GM18502 (cell line): ENCODE measurements at regions not wholly inside any gene's neighbourhood (a gene's known extent, or its start where the extent isn't known, plus 50 kb on each side); places are given as distances from the start of the nearest gene placed in this dataset.
A peak's percentile ranks its signal among the peaks of the same experiment; 100 is the strongest.

Source experiments
- ATAC-seq: cut with Tn5 transposase; IDR thresholded peaks from one replicate; pipeline ENCODE4 v1.9.1; 2021; ENCODE audit warnings: mild to moderate bottlenecking; ENCODE audit not compliant: unreplicated experiment, poor library complexity

GRCh38 chr2:180343528-180344345, 336.6 kb upstream of the CWC22 start:
- no peak for ATAC-seq

DNA sequence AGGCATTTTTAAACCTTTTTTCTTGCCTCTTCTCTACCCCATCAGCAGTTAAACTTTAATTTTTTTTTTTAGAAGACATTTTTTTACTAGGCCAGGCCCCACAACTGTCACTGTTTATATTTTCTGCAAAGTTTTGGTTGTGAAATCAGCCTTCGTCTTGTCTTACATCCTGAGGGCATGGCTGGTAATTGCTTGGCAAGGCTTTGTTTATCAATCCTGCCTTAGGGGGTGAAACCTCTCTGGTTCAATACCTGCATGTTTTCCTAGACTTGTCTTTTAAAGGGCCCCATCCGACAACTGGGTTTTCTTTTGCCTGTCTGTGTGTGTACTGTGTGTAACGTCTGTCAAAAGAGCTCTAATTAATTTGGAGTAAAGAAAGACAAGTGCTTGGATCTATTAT, 330.0 kb upstream of the CWC22 start:
- ATAC-seq, result no peak

DNA sequence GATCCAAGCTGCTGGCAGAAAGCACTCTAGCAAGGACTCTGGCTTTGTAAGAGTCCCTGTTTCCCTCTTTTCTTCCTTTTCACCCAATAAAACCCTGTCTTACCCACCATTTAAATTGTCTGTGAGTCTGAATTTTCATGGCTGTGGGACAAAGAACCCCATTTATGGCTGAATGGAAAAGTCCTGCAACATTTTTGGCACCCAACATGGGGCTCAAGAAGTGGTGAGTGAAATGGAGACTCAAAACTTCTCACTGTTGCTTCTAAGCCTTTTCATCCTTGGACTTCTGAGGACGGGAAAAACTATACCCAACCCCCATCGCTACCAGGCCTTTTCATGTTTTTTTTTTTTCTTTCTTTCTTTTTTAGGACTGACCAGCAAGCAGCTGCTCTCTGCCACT, 329.5 kb upstream of the CWC22 start:
- ATAC-seq, result no peak

DNA sequence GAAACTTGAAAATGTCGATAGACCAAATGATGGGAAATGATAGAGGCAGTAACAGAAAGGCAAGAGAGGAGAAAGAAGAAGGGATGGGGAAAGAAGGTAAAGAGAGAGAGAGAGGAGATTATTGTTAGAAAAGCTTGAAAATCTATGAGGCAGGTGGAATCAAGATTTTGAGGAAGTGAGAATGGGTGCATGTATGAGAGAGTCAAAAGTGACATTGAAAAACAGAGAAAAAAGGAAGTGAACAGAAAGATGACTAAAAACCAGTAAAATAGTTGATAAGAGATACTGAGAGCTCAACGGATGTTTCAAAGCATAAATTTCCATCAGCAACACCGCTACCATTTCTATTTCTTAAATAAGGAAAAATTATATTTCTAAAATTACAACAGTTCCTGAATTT, 327.4 kb upstream of the CWC22 start:
- peak; percentile 100 for ATAC-seq

DNA sequence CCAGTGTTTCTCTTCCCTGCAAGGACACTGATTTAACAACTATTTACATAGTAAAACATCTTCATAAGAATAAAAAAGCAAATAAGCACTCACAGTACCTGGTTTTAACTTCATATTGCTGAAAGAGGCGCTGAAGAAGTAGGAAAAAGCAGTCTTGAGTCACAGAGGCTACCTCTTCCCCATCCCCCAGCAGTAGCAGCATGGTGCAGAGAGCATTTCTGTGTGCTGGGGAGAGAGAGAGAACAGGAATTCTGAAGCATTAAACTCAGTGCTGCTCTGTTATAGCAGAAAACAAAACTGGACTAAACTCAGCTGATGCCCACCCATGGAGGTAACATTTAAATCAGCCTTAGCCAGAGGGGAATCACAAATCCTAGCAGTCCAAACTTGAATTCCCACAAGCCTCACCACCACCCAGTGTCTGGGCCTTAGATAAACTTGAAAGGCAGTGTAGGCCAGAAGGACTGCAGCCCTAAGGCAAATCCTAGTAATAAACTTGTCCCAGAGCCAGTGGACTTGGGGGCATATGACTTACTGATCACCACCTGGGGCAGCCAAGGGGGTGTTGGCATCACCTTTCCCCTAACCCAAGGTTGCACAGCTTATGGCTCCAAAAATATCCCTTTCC, 321.8 kb upstream of the CWC22 start:
- ATAC-seq, result no peak

- ATAC-seq, result no peak
Observed at GRCh38 chr2:180327185-180327584, 320.1 kb upstream of the CWC22 start.

DNA sequence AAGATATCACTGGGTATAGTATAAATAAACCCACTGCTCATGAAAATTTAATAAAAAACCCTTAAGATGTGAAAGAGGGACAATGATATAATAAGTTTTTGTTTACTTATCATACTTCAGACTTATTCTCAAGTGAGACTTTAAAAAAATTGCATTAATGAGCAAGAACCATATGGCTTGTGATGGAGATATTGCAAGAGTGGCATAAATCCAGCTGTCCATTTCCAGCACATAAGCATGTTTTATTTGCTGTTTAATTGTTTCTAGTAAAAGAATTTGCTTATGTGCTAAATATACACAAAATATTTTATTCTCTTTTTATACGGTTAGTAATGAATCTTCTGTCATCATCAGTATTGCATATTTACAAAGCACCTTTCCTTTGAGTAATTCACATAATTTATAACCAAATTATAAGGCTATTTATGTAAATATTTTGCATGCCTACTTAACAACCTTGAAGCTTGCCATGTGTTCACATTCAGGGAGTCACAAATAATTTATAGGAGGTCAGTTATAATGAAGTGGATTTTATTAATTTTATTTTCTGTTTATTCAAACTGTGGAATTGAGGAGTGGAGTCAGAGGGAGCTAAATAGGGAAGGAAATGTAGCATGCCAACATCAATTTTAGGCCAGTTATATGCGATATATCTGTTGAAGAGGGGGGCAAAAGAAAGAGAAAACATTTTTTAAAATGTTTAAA, 318.5 kb upstream of the CWC22 start:
- ATAC-seq, result no peak

DNA sequence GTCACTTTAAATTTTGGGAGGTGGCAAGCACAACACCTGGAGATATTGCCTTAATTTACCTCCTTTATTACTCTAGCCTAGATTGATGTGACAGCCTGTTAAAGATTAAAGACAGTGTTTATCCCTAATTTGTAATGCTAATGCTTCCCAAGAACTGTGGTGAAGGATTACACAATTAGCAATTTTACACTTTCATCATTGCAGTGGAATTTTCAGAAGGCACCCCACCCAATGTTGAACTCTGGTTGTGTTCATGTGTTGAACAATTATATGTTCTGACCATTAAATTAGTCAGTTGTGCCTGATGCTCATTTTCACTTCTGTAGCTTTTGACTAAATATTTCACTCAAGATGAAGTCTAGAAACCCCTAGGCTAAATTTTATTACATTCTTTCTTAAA, 317.1 kb upstream of the CWC22 start:
- no peak for ATAC-seq

DNA sequence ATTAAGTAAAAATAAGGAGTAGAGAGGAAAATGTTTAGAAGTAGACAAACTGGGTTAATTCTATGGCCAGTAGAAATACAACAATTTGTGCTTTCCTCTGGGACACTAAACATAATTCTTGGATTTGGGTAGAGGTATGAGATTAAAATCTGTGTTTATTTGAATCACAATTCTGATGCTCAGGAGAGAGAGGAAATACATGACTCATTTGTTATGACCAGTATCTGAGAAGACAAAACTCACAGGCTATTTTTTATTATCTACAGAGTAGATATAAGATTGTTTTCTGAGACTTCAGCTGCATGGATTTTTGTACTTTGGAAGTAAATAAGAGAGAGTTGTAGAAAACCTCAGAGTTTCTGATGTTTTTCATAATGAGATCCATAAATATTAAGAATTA, 315.7 kb upstream of the CWC22 start:
- no peak for ATAC-seq

DNA sequence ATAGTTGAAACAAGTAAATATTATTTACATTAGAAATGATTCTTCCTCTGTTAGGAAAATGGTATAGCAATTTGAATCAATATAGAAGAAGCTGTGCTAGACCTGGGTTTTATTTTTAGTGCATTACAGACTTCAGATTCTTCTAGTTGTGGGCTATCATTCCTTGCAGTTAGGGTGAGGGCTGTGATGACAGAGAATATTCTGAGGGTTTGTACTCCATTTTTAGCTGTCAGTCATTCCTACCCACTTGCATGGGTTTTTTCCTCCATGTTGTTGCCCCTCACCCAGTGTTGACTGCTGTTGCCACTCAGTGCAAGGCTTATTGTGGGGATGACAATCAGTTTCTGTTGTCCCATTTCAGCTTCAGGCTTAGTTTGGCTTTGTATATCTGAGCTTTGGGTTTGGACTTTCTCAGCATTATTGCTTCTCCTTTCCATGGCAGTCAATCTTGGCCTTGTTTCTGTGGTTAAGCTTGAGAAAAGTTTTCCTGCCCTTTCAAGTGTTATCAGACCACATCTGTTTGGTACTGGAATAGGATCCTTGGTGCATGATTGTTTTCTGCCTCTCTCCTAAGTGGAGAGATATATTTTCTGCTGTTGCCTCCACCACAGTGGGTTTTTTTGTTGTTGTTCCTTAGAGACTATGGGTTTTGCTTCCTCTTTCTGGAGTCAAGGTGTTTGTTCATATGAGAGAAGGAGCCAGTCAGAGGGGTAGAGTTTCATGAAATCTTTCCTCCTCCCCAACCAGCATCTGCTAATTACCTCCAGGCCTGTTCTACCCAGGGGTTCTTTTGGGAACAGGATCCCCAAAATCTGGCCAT, 312.7 kb upstream of the CWC22 start:
- peak; percentile 93 for ATAC-seq

- ATAC-seq, result no peak
Observed at GRCh38 chr2:180314086-180314485, 307.0 kb upstream of the CWC22 start.

DNA sequence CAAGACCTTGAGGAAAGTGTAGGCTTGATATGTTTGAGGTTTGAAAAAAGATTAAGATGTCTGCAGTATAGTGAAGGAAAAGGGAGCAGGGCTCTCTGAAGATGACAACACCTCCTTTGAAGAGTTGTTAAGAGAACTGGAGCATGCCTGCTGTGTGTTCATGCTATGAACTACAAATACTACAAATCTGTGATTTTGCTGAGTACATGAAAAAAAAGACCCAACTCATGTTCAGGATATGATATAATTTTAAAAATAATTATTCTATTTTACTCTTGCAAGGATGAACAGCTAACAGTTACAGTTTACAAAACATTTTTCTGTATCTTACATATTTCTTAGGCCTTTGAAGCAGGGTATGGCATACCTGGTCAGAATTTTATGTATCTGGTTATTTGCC, 305.4 kb upstream of the CWC22 start:
- no peak for ATAC-seq

- no peak for ATAC-seq
Observed at GRCh38 chr2:180307096-180307495, 300.0 kb upstream of the CWC22 start.

GRCh38 chr2:180306346-180306745, 299.2 kb upstream of the CWC22 start:
- ATAC-seq, result no peak

DNA sequence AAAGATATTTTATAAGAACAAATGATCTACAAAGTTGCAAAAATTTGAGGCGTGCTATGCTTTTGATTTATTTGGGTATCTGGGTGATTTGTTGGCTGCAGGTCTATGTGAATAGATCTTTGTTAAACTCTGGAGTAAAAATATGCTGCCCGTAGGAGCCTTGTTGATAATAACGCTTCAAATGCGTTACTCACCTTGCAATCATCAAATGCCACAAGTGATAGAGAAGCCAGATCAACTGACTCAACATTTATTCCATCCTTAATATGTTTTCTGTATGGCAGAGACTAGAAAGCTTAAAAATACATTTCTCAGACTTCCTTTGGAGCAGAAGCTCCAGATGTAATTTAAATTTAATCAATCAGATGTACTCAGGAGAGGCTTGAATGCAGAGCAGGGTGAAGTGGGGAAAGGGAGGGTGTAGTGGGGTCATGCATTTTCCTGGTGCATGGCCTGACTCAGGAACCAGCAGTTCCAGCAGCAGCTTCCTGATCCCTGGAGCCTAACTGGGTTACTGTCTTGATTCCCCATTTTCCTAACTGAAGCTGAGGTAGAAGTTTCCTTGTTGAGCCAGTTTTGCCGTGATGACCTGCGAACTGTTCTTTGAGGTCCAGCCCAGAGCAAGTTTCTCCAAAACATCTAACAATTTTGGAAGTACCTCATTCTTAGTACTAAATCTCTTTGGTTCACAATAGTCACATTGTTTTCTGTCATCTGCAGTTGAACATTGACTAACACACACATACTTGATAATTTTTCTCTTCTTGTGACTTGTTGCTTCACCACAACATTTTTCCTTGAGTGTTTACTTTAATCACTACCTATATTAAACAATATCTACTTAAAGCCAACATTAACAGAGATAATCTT, 284.7 kb upstream of the CWC22 start:
- no peak for ATAC-seq

GRCh38 chr2:180291060-180291459, 284.0 kb upstream of the CWC22 start:
- no peak for ATAC-seq

- ATAC-seq, result no peak
Observed at GRCh38 chr2:180289627-180290026, 282.5 kb upstream of the CWC22 start.

DNA sequence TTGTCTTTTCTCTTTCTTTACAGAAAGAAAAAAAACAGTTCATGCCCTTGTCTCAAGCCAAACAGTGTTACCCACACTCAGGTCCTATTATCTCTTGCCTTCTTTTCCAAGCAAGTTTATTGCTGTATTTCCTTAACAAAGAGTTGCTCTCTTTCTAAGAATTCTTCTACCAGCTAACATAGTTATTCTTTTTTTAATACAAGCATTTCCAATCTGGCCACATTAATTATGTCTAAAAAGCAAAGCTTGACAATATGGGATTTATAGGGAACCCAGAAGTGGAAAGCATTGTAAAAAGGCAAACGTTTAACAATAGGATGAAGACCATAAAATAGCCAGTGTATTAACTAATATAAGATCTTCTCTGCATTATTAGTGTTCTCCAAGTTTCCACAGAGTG, 272.5 kb upstream of the CWC22 start:
- no peak for ATAC-seq

- ATAC-seq, result no peak
Observed at GRCh38 chr2:180276733-180277132, 269.6 kb upstream of the CWC22 start.

DNA sequence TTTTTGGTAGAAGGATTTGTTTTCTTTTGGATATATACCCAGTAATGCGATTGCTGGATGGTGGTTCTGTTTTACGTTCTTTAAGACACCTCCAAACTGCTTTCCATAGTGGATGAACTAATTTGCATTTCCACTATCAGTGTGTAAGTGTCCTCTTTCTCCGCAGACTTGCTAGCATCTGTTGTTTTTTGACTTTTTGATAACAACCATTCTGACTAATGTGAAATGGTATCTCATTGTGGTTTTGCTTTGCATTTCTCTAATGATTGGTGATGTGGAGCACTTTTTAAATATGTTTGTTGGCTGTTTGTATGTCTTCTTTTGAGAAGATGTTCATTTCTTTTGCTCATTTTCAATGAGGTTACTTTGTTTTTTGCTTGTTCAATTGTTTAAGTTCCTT, 260.9 kb upstream of the CWC22 start:
- no peak for ATAC-seq
